NCI-H2107 (cell line): ENCODE measurements at regions not wholly inside any gene's neighbourhood (a gene's known extent, or its start where the extent isn't known, plus 50 kb on each side); places are given as distances from the start of the nearest gene placed in this dataset.

Source experiments
- DNase-seq: peaks from one replicate; lab custom pipeline; 2025; lab: John Stamatoyannopoulos, UW

GRCh38 chr20:22791877-22792525, 207.6 kb upstream of the FOXA2 start:
- DNase-seq: no peak

- DNase-seq: no peak
Observed at GRCh38 chr20:22794200-22794599, 209.8 kb upstream of the FOXA2 start.

DNA sequence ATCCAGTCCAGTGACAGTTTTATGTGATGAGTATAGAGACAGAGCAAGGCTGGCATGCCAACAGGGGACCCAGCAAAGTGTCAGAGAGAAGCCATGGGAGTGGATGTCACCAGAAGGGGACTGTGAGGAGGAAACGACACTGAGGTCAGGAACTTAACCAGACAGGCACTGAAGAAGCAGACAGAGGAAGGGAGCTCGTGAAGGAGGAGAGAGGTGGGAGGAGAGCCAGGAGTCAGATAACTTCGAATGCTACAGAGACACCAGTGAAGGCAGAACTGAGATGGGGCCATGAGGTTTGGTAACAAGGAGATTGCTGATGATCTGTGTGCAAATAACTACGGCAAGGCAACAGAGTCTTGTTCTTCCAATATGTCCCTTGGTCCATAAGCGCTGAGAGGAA, 211.1 kb upstream of the FOXA2 start:
- no peak for DNase-seq

DNA sequence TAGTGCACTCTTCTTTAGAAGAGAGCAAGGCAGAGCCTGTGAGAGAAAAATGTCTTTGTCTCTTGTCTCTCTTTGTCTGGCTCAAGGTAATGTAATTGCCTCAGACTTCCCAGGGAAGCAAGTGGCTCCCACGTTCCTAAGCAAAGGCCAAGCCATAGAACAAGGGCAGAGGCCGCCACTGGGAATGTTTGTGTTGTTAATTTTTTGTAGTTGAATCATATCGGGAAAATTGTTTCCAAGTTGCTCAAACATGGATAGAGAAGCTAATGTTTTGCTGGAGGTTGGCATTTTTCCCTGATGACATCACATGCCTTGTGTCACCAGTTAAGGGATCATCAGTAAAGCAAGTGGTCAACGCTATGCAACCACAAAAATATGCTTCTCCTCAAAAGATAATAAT, 211.5 kb upstream of the FOXA2 start:
- no peak for DNase-seq

DNA sequence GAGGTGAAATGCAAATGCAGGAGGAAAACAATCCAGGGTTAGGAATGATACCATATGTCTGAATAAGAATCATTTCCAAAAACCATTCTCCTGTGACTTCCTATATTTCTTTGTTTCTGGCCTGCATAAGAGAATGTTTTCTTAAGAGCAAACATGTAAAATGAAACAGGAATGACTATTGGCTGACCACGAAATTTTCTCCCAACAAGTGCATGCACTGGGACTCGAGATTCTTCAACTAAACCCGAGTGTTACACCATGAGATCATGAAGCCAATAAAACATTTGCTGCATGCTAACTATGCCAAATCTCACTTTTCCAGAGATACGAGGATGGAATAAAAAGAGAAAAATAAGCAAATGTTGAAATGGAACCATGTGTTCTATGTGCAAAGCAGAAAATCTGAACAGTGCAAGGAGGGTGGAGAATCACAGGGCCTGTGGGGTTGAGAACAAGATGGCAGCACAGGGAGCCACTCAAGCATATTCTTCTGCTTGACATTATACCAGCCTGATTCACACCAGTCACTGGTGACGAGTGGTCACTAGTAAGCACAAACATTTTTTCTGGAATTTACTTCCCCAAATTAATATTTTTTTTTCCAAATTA, 212.2 kb upstream of the FOXA2 start:
- no peak for DNase-seq

DNA sequence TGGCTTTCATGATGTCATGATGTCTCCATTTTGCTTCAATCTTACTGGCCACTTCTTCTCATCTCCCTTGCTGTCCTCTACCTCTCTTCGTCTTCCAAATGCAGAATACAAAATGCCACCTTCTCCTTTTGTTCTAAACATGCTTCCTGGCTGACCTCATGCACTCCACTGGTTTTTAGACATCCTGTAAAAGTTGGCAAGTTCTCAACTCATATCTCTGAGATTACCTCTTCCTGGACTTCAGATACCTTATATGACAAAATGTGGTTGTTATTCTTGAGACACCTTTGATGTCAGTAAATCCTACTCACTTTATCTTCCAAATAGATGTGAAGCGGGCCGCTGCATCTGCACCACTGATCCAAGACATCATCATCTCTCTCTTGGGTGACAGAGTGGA, 212.7 kb upstream of the FOXA2 start:
- DNase-seq: no peak

- no peak for DNase-seq
Observed at GRCh38 chr20:22799687-22800086, 215.3 kb upstream of the FOXA2 start.

DNA sequence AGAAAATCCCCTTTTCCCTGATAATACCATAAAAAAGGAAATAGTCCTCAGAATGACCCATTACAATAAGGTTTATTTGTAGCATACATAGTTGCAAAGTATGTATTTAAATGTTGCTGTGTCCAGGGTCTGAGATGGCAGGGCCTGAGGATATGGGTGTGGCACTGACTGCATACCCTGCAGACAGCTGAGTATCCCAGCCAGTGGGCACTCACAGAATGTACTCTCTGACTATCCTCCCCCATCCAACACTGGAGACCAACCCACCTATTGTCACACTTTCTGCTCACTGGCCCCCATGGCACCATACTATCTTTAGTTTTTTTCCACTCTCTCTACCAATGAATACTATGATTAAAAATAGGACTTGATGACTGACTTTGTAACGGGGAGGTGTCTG, 215.8 kb upstream of the FOXA2 start:
- DNase-seq: no peak

- DNase-seq: no peak
Observed at GRCh38 chr20:22801528-22801927, 217.2 kb upstream of the FOXA2 start.

DNA sequence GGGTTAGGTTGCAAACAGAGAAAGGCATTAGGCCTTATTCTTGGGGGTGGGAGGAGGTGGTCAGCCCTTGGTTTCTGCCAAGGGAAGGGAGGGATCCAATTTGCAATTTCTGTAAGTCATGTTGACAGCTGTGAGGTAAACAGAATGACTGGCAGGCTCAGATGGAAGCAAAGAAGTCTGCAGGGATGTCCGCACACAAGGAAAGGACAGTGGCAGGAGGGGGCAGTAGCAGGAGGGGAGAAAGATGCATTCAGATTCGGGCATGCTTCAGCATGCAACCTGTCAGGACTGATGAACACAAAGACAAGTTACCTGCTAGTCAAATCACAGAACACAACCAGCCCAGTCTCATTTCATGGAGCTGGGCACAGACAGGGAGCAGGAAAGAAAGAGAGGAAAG, 217.9 kb upstream of the FOXA2 start:
- DNase-seq: no peak

- no peak for DNase-seq
Observed at GRCh38 chr20:22805219-22805618, 220.8 kb upstream of the FOXA2 start.

- no peak for DNase-seq
Observed at GRCh38 chr20:22805996-22806395, 221.6 kb upstream of the FOXA2 start.

DNA sequence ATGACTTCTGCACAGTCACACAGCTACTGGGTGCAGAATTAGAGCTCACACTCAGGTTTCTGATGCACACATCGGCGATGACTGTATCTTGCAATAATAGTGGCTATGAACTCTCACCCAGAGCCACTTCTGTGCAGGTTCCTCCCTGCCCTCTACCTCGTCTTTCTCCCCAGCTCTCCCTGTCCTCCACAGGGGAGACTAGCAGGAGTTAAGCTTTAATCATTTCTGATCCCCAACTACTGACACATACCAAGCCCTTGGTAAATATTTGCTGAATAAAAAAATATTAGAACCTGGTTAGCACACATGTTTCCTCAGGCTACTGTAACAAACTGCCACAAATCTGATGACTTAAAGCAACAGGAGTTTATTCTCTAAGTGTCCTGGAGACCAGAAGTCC, 222.7 kb upstream of the FOXA2 start:
- DNase-seq: no peak

GRCh38 chr20:22807646-22808244, 223.4 kb upstream of the FOXA2 start:
- DNase-seq: no peak

DNA sequence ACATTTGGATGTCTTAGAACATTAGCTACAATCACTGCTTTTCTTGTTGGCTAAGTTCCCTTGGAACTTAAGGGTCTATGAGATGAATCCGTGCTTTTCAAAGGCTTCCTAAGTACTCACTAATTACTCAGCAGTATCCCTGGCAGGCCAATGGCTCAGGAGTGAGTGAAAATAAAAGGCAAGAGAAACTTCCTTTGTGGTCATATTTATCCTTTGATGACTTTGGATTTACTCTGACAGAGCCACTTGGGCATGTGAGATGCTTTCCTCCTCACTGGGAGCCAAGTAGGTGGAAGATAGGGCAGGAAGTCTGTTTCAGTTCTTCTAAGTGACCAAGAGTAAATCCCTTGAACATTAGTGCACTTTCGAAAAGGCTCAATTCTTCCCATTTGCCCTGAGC, 224.3 kb upstream of the FOXA2 start:
- no peak for DNase-seq

- no peak for DNase-seq
Observed at GRCh38 chr20:22810030-22810429, 225.1 kb upstream of the SSTR4 start.

GRCh38 chr20:22810626-22811569, 224.2 kb upstream of the SSTR4 start:
- DNase-seq: no peak

GRCh38 chr20:22814471-22815205, 220.5 kb upstream of the SSTR4 start:
- DNase-seq: no peak

- no peak for DNase-seq
Observed at GRCh38 chr20:22815206-22815551, 219.9 kb upstream of the SSTR4 start.

- no peak for DNase-seq
Observed at GRCh38 chr20:22815603-22816315, 219.4 kb upstream of the SSTR4 start.

GRCh38 chr20:22818636-22819035, 216.5 kb upstream of the SSTR4 start:
- no peak for DNase-seq
